ENCODE measurements at regions not wholly inside any gene's neighbourhood (a gene's known extent, or its start where the extent isn't known, plus 50 kb on each side); places are given as distances from the start of the nearest gene placed in this dataset.

DNA sequence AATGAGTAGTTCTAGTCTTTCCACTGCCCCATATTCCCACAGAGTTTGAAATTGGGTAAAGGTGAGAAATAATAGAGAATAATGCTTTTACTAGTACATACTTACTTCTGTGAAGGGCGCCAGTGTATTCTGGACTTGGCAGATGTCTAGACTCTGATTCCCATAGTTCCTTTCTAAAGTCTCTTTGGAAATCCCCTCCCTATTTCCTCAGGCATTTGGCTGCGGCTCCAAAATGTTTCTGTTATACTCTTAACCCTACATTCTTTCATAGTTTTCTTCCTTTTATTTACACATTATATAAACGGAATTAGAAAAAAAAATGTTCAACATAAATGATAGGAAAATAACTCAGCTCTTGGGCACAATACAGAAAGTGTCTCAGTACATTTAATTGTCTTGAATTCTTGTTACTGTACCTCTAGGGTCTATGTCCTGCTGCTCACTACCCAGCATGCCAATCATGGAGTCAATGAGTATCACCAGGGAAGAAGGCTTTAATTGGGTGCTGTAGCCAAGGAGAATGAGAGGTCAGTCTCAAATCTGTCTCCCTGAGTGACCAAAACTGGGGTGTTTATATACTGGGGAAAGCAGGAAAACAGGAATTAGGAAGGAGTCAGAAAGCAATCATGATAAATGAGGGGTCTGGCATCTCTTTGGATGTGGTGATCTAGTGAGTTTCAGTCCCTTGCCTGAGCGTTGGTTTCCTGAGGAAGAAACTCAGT, 147.8 kb upstream of the MMADHC start:
- Histone ChIP-seq H2BK12ac (ENCODE audit: low read length) (no peak overlapping the region), H4K91ac (ENCODE audit: low read depth, low read length) (no peak overlapping the region), H3K79me2 (ENCODE audit: control insufficient read depth, insufficient read depth, low read length, poor library complexity) (no peaks in the 10 kb centered on the region), H3K23ac (ENCODE audit: low read length) (no peak overlapping the region), H3K9me3 (ENCODE audit: insufficient read depth, low read depth, low read length) (peaks cover 1% of the 10 kb centered on the region), H2AK5ac (ENCODE audit: low read length) (no peak overlapping the region), H2BK120ac (ENCODE audit: insufficient read depth, low read length, poor library complexity) (no peak overlapping the region), H3K14ac (ENCODE audit: low read length) (no peak overlapping the region), H3K27ac (ENCODE audit: low read depth, low read length) (no peak overlapping the region), H4K8ac (ENCODE audit: low read depth, low read length) (no peak overlapping the region), H2AFZ (ENCODE audit: insufficient read depth, low read length, poor library complexity) (no peak overlapping the region), H3K4me2 (ENCODE audit: low read length) (no peak overlapping the region), H3K27me3 (ENCODE audit: insufficient read depth, low read length) (no peaks in the 10 kb centered on the region), H3K4ac (ENCODE audit: low read depth, low read length) (no peak overlapping the region), H3K36me3 (ENCODE audit: control insufficient read depth in 1 of 2, insufficient read depth in 2 of 2, low read length in 2 of 2) (no peaks in the 10 kb centered on the region), H3K9ac (ENCODE audit: low read length) (no peak overlapping the region), H3K4me1 (ENCODE audit: control insufficient read depth in 1 of 2, insufficient read depth in 2 of 2, low read length in 2 of 2) (no peaks in the 10 kb centered on the region), H3K18ac (ENCODE audit: low read length) (no peak overlapping the region), H3K4me3 (ENCODE audit: low read depth, low read length) (no peak overlapping the region), H3K79me1 (ENCODE audit: low read length) (peaks cover 6% of the 10 kb centered on the region), H2BK5ac (ENCODE audit: low read depth, low read length, poor library complexity) (no peak overlapping the region), H4K12ac (ENCODE audit: low read depth, low read length) (no peak overlapping the region)
- WGBS (ENCODE audit: extremely low coverage, insufficient coverage, insufficient read length), result no CpG with 5 or more reads among the region's 4 CpGs
- no peak for DNase-seq

DNA sequence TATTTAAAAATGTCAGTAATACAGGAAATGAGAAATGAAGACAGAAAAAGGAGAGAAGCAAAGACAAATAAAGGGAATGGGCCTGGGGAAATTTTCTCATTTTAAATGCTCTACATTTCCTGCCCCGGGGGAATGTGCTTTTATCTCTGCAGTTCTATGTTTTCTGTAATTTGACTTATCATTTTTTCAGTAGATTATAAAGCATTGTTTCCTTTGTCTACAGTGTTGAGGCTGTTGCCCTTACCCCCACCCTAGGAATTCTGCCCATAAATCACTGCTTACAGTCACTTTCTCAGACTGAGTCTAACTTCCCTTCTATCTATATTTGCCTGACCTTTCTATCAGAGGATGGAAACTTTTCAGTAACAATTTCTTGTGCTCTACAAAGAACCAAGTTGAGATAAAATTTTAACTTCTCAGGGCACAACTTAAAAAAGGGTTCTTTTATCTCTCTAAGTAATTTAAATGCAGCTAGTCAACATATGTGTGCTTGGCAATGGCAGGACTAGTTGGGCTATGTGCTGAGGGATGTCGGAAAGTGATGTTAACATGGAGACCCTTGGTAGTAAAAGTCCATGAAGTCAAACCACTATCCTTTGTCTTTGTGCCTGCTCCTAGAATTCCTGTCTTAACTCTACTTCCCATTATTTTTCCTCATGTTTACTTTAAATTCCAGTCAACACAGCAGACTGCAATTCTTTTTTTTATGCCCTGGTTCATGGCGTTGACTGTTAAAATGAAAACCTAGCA, 146.5 kb upstream of the MMADHC start:
- Histone ChIP-seq H3K4ac (ENCODE audit: low read depth, low read length) (no peak overlapping the region), H3K9ac (ENCODE audit: low read length) (no peak overlapping the region), H3K79me1 (ENCODE audit: low read length) (peaks cover 6% of the 10 kb centered on the region), H2BK5ac (ENCODE audit: low read depth, low read length, poor library complexity) (peak overlapping the region; percentile 61), H3K9me3 (ENCODE audit: insufficient read depth, low read depth, low read length) (peaks cover 1% of the 10 kb centered on the region), H3K4me1 (ENCODE audit: control insufficient read depth in 1 of 2, insufficient read depth in 2 of 2, low read length in 2 of 2) (no peaks in the 10 kb centered on the region), H4K91ac (ENCODE audit: low read depth, low read length) (no peak overlapping the region), H4K12ac (ENCODE audit: low read depth, low read length) (no peak overlapping the region), H2AK5ac (ENCODE audit: low read length) (no peak overlapping the region), H3K36me3 (ENCODE audit: control insufficient read depth in 1 of 2, insufficient read depth in 2 of 2, low read length in 2 of 2) (no peaks in the 10 kb centered on the region), H3K79me2 (ENCODE audit: control insufficient read depth, insufficient read depth, low read length, poor library complexity) (no peaks in the 10 kb centered on the region), H3K23ac (ENCODE audit: low read length) (no peak overlapping the region), H2BK120ac (ENCODE audit: insufficient read depth, low read length, poor library complexity) (no peak overlapping the region), H2AFZ (ENCODE audit: insufficient read depth, low read length, poor library complexity) (no peak overlapping the region), H3K14ac (ENCODE audit: low read length) (no peak overlapping the region), H3K4me3 (ENCODE audit: low read depth, low read length) (no peak overlapping the region), H2BK12ac (ENCODE audit: low read length) (peak overlapping the region; percentile 5), H4K8ac (ENCODE audit: low read depth, low read length) (no peak overlapping the region), H3K27ac (ENCODE audit: low read depth, low read length) (peak overlapping the region; percentile 12), H3K18ac (ENCODE audit: low read length) (no peak overlapping the region), H3K4me2 (ENCODE audit: low read length) (no peak overlapping the region), H3K27me3 (ENCODE audit: insufficient read depth, low read length) (no peaks in the 10 kb centered on the region)
- DNase-seq, result peak in 1 of 2 donors; percentile 1
- no CpG with 5 or more reads among the region's 3 CpGs for WGBS (ENCODE audit: extremely low coverage, insufficient coverage, insufficient read length)

DNA sequence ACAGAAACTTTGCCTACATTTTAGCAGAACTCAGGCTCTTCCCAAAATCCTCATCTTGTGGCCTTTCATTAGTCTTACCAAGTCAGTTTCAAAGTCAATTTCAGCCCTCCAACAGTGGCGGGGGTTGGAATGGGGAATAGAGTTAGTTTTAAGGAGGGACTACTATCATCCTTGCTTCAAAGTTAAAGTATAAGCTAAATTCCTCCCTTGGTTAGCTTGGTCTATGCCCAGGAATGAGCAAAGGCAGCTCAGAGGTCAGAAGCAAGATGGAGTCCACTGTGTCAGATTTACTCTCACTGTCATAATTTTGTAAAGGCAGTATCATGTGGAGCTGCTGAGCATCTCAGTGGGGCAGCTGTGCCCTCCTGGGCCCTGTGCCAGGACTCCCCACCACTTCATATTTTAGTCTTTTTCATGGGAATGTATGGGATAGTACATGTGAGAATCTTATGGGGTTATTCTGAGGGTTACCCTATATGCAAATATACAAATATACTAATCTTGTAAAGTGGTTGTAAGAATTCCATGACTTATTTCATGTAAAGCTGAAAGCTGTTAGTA, 145.2 kb upstream of the MMADHC start:
- no CpG with 5 or more reads among the region's 1 CpG for WGBS (ENCODE audit: extremely low coverage, insufficient coverage, insufficient read length)
- Histone ChIP-seq H3K9me3 (ENCODE audit: insufficient read depth, low read depth, low read length) (peaks cover 1% of the 10 kb centered on the region), H2BK12ac (ENCODE audit: low read length) (peak overlapping the region; percentile 19), H3K79me2 (ENCODE audit: control insufficient read depth, insufficient read depth, low read length, poor library complexity) (no peaks in the 10 kb centered on the region), H3K18ac (ENCODE audit: low read length) (no peak overlapping the region), H2BK120ac (ENCODE audit: insufficient read depth, low read length, poor library complexity) (no peak overlapping the region), H4K91ac (ENCODE audit: low read depth, low read length) (no peak overlapping the region), H3K79me1 (ENCODE audit: low read length) (peaks cover 6% of the 10 kb centered on the region), H4K12ac (ENCODE audit: low read depth, low read length) (no peak overlapping the region), H3K23ac (ENCODE audit: low read length) (no peak overlapping the region), H3K14ac (ENCODE audit: low read length) (no peak overlapping the region), H3K4me1 (ENCODE audit: control insufficient read depth in 1 of 2, insufficient read depth in 2 of 2, low read length in 2 of 2) (no peaks in the 10 kb centered on the region), H3K4ac (ENCODE audit: low read depth, low read length) (no peak overlapping the region), H3K36me3 (ENCODE audit: control insufficient read depth in 1 of 2, insufficient read depth in 2 of 2, low read length in 2 of 2) (no peaks in the 10 kb centered on the region), H3K27ac (ENCODE audit: low read depth, low read length) (no peak overlapping the region), H3K4me3 (ENCODE audit: low read depth, low read length) (no peak overlapping the region), H3K27me3 (ENCODE audit: insufficient read depth, low read length) (no peaks in the 10 kb centered on the region), H2BK5ac (ENCODE audit: low read depth, low read length, poor library complexity) (no peak overlapping the region), H3K4me2 (ENCODE audit: low read length) (no peak overlapping the region), H2AFZ (ENCODE audit: insufficient read depth, low read length, poor library complexity) (no peak overlapping the region), H2AK5ac (ENCODE audit: low read length) (no peak overlapping the region), H4K8ac (ENCODE audit: low read depth, low read length) (no peak overlapping the region), H3K9ac (ENCODE audit: low read length) (no peak overlapping the region)
- DNase-seq, result no peak

DNA sequence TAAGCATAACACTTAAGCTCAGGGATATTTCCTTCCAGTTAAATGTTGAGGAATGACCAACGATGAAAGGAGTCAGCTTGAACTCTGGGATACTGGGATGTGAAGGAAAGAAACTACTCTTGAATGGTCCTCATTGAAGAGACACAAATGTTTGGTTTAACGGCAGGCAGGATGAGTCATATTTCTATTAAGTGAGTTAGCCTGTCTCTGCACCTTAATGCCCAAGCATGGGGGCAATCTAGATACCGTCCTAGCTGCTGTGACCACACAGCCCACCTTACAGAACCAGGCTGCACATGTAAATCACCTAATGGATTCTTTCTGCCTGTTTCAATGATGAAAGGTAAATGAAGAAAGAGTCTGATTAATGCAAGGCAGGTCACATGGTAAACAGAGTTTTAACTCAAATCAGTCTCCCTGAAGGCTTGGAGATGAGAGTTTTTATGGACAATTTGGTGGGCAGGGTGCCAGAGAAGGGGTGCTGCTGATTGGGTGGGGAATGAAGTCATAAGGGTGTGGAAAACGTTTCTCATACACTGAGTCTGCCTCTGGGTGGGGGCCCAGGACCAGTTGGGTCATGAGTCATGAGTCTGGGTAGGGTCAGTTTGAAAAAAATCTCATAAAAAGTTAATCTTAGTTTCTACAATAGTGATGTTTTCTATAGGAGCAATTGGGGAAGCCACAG, 144.6 kb upstream of the MMADHC start:
- H3K9me3 ChIP-seq (ENCODE audit: insufficient read depth, low read depth, low read length), result peaks cover 1% of the 10 kb centered on the region
- no peak overlapping the region for H3K18ac ChIP-seq (ENCODE audit: low read length)
- no peak for DNase-seq
- no peaks in the 10 kb centered on the region for H3K4me1 ChIP-seq (ENCODE audit: control insufficient read depth in 1 of 2, insufficient read depth in 2 of 2, low read length in 2 of 2)
- no CpG with 5 or more reads among the region's 4 CpGs for WGBS (ENCODE audit: extremely low coverage, insufficient coverage, insufficient read length)
- no peak overlapping the region for H2BK5ac ChIP-seq (ENCODE audit: low read depth, low read length, poor library complexity)
- no peak overlapping the region for H4K91ac ChIP-seq (ENCODE audit: low read depth, low read length)
- H3K4me3 ChIP-seq (ENCODE audit: low read depth, low read length), result no peak overlapping the region
- H3K27ac ChIP-seq (ENCODE audit: low read depth, low read length), result no peak overlapping the region
- H2BK120ac ChIP-seq (ENCODE audit: insufficient read depth, low read length, poor library complexity), result no peak overlapping the region
- H4K12ac ChIP-seq (ENCODE audit: low read depth, low read length), result no peak overlapping the region
- H4K8ac ChIP-seq (ENCODE audit: low read depth, low read length), result no peak overlapping the region
- no peaks in the 10 kb centered on the region for H3K79me2 ChIP-seq (ENCODE audit: control insufficient read depth, insufficient read depth, low read length, poor library complexity)
- no peak overlapping the region for H3K14ac ChIP-seq (ENCODE audit: low read length)
- H3K27me3 ChIP-seq (ENCODE audit: insufficient read depth, low read length), result no peaks in the 10 kb centered on the region
- H3K23ac ChIP-seq (ENCODE audit: low read length), result no peak overlapping the region
- H2AFZ ChIP-seq (ENCODE audit: insufficient read depth, low read length, poor library complexity), result no peak overlapping the region
- H2AK5ac ChIP-seq (ENCODE audit: low read length), result no peak overlapping the region
- no peak overlapping the region for H3K9ac ChIP-seq (ENCODE audit: low read length)
- peaks cover 6% of the 10 kb centered on the region for H3K79me1 ChIP-seq (ENCODE audit: low read length)
- no peak overlapping the region for H3K4ac ChIP-seq (ENCODE audit: low read depth, low read length)
- H3K4me2 ChIP-seq (ENCODE audit: low read length), result no peak overlapping the region
- no peak overlapping the region for H2BK12ac ChIP-seq (ENCODE audit: low read length)
- no peaks in the 10 kb centered on the region for H3K36me3 ChIP-seq (ENCODE audit: control insufficient read depth in 1 of 2, insufficient read depth in 2 of 2, low read length in 2 of 2)
